ENCODE measurements at regions not wholly inside any gene's neighbourhood (a gene's known extent, or its start where the extent isn't known, plus 50 kb on each side); places are given as distances from the start of the nearest gene placed in this dataset.

DNA sequence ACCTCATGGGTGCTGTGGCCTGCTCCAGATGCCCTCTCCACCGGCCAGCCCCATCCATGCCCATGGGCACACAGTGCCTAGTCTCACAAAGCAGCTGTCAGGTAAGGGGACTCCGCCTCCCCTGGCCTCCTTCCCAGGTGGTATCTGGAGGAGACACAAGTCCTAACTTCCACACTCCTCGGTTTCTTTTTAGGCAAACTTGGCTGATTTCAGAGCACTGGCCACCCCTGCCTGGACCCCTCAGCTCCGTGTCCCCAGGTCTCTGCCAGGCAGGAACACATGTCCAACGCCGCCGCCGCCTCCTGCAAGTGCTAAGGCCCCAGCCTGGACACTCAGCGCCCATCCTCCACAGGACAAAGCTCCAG lies 324.1 kb upstream of the DIO3 start:
- intact Hi-C loops (cut with micrococcal nuclease; ENCODE audit: unreplicated experiment) = loop anchor here (5.0 to 10.0 kb wide), 2 partner anchors 332 to 385 kb away; partner anchors contain the start of gene RTL1
- Histone ChIP-seq H3K36me3 (ENCODE audit: insufficient read depth, low read length, poor library complexity, severe bottlenecking) (no peaks in the 10 kb centered on the region), H3K27ac (ENCODE audit: low read depth, low read length, poor library complexity, severe bottlenecking) (no peak overlapping the region), H3K9me3 (ENCODE audit: low read depth, low read length, poor library complexity, severe bottlenecking) (no peaks in the 10 kb centered on the region), H3K4me3 (ENCODE audit: low read depth, low read length, poor library complexity, severe bottlenecking) (no peak overlapping the region), H3K27me3 (replicated peaks; ENCODE audit: insufficient read depth, low read depth, low read length, poor library complexity) (peaks cover 3% of the 10 kb centered on the region), H3K4me1 (ENCODE audit: insufficient read depth, low read length, poor library complexity, severe bottlenecking) (no peaks in the 10 kb centered on the region)
- CTCF ChIA-PET = no interaction called here
- DNase-seq (ENCODE audit: low spot score) = no peak
- BruUV-seq (replicated peaks) = no TSS peak
- TF ChIP-seq EZH2 (IDR thresholded peaks at IDR 0.05; ENCODE audit: borderline replicate concordance, low read depth, low read length, poor library complexity, severe bottlenecking) = no peak
- TF ChIP-seq, protein P1, sequence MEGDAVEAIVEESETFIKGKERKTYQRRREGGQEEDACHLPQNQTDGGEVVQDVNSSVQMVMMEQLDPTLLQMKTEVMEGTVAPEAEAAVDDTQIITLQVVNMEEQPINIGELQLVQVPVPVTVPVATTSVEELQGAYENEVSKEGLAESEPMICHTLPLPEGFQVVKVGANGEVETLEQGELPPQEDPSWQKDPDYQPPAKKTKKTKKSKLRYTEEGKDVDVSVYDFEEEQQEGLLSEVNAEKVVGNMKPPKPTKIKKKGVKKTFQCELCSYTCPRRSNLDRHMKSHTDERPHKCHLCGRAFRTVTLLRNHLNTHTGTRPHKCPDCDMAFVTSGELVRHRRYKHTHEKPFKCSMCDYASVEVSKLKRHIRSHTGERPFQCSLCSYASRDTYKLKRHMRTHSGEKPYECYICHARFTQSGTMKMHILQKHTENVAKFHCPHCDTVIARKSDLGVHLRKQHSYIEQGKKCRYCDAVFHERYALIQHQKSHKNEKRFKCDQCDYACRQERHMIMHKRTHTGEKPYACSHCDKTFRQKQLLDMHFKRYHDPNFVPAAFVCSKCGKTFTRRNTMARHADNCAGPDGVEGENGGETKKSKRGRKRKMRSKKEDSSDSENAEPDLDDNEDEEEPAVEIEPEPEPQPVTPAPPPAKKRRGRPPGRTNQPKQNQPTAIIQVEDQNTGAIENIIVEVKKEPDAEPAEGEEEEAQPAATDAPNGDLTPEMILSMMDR (conservative IDR thresholded peaks at IDR 0.05; ENCODE audit: low read depth, low read length) = no peak
- POLR2A ChIA-PET (ENCODE audit: low non-redundant PET) = no interaction called here

DNA sequence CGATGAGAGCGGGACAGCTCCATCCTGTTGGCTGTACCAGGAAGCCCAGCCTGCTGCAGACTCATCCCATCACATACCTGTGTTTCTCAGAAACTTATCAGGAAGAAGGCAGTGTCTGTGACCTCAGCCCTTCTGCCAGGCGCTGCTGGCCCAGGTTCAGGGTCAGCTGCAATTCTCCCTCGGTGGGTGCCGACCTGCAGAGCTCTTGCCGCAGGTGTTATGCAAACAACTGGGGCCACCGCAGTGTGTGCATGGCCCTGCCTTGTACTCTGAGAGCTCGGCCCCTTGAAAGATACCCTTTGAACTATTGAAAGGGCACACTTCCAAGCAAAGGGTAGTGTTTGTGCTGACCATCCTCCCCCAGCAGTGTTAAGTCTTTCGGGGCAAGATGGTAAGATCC lies 322.2 kb upstream of the DIO3 start:
- Histone ChIP-seq H3K9me3 (ENCODE audit: low read depth, low read length, poor library complexity, severe bottlenecking) (no peaks in the 10 kb centered on the region), H3K4me3 (ENCODE audit: low read depth, low read length, poor library complexity, severe bottlenecking) (no peak overlapping the region), H3K4me1 (ENCODE audit: insufficient read depth, low read length, poor library complexity, severe bottlenecking) (no peaks in the 10 kb centered on the region), H3K36me3 (ENCODE audit: insufficient read depth, low read length, poor library complexity, severe bottlenecking) (no peaks in the 10 kb centered on the region), H3K27me3 (replicated peaks; ENCODE audit: insufficient read depth, low read depth, low read length, poor library complexity) (peaks cover 11% of the 10 kb centered on the region), H3K27ac (ENCODE audit: low read depth, low read length, poor library complexity, severe bottlenecking) (no peak overlapping the region)
- CTCF ChIA-PET = no interaction called here
- no TSS peak for BruUV-seq (replicated peaks)
- TF ChIP-seq, protein P1 (conservative IDR thresholded peaks at IDR 0.05; ENCODE audit: low read depth, low read length) = no peak
- no peak for TF ChIP-seq EZH2 (IDR thresholded peaks at IDR 0.05; ENCODE audit: borderline replicate concordance, low read depth, low read length, poor library complexity, severe bottlenecking)
- DNase-seq (ENCODE audit: low spot score) = no peak
- intact Hi-C loops (cut with micrococcal nuclease; ENCODE audit: unreplicated experiment) = loop anchor here (5.0 to 10.0 kb wide), 2 partner anchors 334 to 387 kb away; partner anchors contain the start of gene RTL1
- POLR2A ChIA-PET (ENCODE audit: low non-redundant PET) = no interaction called here

- H3K27ac ChIP-seq (ENCODE audit: low read depth, low read length, poor library complexity, severe bottlenecking) = no peak overlapping the region
- H3K4me1 ChIP-seq (ENCODE audit: insufficient read depth, low read length, poor library complexity, severe bottlenecking) = no peaks in the 10 kb centered on the region
- H3K27me3 ChIP-seq (replicated peaks; ENCODE audit: insufficient read depth, low read depth, low read length, poor library complexity) = peaks cover 18% of the 10 kb centered on the region
- CTCF ChIA-PET = no interaction called here
- TF ChIP-seq, protein P1 (conservative IDR thresholded peaks at IDR 0.05; ENCODE audit: low read depth, low read length) = no peak
- TF ChIP-seq EZH2 (IDR thresholded peaks at IDR 0.05; ENCODE audit: borderline replicate concordance, low read depth, low read length, poor library complexity, severe bottlenecking) = no peak
- DNase-seq (ENCODE audit: low spot score) = no peak
- no peaks in the 10 kb centered on the region for H3K36me3 ChIP-seq (ENCODE audit: insufficient read depth, low read length, poor library complexity, severe bottlenecking)
- POLR2A ChIA-PET (ENCODE audit: low non-redundant PET) = no interaction called here
- intact Hi-C loops (cut with micrococcal nuclease; ENCODE audit: unreplicated experiment) = no loop called here
- no peak overlapping the region for H3K4me3 ChIP-seq (ENCODE audit: low read depth, low read length, poor library complexity, severe bottlenecking)
- no peaks in the 10 kb centered on the region for H3K9me3 ChIP-seq (ENCODE audit: low read depth, low read length, poor library complexity, severe bottlenecking)
- no TSS peak for BruUV-seq (replicated peaks)
These were observed 320.1 kb upstream of the DIO3 start for GRCh38 chr14:101241147-101241546.

Data from A673 (cell line).